GM23248 (cell line): ENCODE measurements at regions not wholly inside any gene's neighbourhood (a gene's known extent, or its start where the extent isn't known, plus 50 kb on each side); places are given as distances from the start of the nearest gene placed in this dataset.

Source experiments
- EZH2 ChIP-seq: fragments of 200-600 bp; sonication (generic); IDR thresholded peaks from 2 replicates; pipeline ENCODE4 v1.6.1; 2018; ENCODE audit warnings: antibody characterized with exemption, mild to moderate bottlenecking; ENCODE audit not compliant: insufficient read depth, poor library complexity, severe bottlenecking
- EZH2phosphoT487 ChIP-seq: fragments of 200-600 bp; sonication (generic); IDR thresholded peaks from 2 replicates; pipeline ENCODE4 v1.6.1; 2018; ENCODE audit warnings: antibody characterized with exemption, moderate library complexity, mild to moderate bottlenecking, low read depth; ENCODE audit not compliant: insufficient read depth

- TF ChIP-seq EZH2phosphoT487 (no peak), EZH2 (no peak)
Measured at GRCh38 chr16:65725156-65725845, 603.4 kb upstream of the CDH11 start.
